ENCODE measurements at regions not wholly inside any gene's neighbourhood (a gene's known extent, or its start where the extent isn't known, plus 50 kb on each side); places are given as distances from the start of the nearest gene placed in this dataset.

- Histone ChIP-seq H3K27ac (no peak overlapping the region), H3K4me2 (no peak overlapping the region), H3K4me1 (0 out of 3 replicates have a peak, but pooled peaks cover 4% of the 10 kb centered on the region), H3K9me3 (no peaks in the 10 kb centered on the region), H3K4me3 (no peak overlapping the region)
- ATAC-seq: no peak
- TF ChIP-seq USF2 (IDR thresholded peaks at IDR 0.05): no peak
- no peak for TF ChIP-seq ZC3H11A (IDR thresholded peaks at IDR 0.05)
- no peak for TF ChIP-seq CBX2 (IDR thresholded peaks at IDR 0.05; ENCODE audit: borderline replicate concordance, low read depth)
- no peak for TF ChIP-seq BHLHE40 (IDR thresholded peaks at IDR 0.05; ENCODE audit: low read depth, low read length)
- no peak for TF ChIP-seq ATOH8 (CRISPR knock-in tag; IDR thresholded peaks at IDR 0.05; ENCODE audit: low read depth)
- no peak for TF ChIP-seq TFCP2L1 (CRISPR knock-in tag; IDR thresholded peaks at IDR 0.05)
- no peak for TF ChIP-seq NR3C1 (IDR thresholded peaks at IDR 0.05)
- TF ChIP-seq MAX (IDR thresholded peaks at IDR 0.05): no peak
- no peak for TF ChIP-seq EHF (CRISPR knock-in tag; IDR thresholded peaks at IDR 0.05)
- TF ChIP-seq POLR2AphosphoS2 (conservative IDR thresholded peaks at IDR 0.05; ENCODE audit: low read length): no peak
- no peak for TF ChIP-seq HOXB13 (CRISPR knock-in tag; IDR thresholded peaks at IDR 0.05; ENCODE audit: low read depth)
- no peak for FAIRE-seq
- ChIA-PET POLR2A (no interaction called here), CTCF (interaction anchor here (0.7 to 1.2 kb wide), 5 partner anchors 8 to 158 kb away, joined by 3 to 4 read pairs (median 3); no protein-coding TSS in a partner anchor)
- DNase-seq (ENCODE audit: low read depth in 1 of 2, low spot score in 1 of 2): no peak
- 85% methylated on average over 21 of the region's 21 CpGs for WGBS (ENCODE audit: missing lambda C conversion rate)
Measured at GRCh38 chr12:13564266-13564810, 367.8 kb downstream of the EMP1 start.

DNA sequence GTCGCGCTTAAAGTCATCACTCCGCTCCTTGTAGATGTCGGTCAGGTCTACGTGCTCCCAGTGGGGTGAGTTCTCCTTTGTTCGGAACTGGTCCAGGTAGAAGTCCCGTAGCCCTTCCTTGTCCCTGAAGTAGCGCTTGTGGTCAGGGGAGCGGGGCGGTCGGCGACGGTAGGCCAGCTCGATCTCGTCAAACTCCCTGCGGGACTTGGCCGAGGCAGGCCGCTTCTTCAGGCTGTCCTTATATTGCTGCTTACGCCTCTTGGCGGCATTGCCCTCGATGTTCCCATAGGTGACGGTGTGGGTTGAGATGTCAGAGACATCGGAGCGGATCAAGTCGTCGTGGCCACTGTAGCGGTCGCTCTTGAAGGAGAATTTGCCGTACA is 367.2 kb downstream of the EMP1 start:
- CTCF ChIA-PET: interaction anchor here (1.0 to 1.2 kb wide), 3 partner anchors 9 to 158 kb away, joined by 3 to 4 read pairs (median 3); no protein-coding TSS in a partner anchor

DNA sequence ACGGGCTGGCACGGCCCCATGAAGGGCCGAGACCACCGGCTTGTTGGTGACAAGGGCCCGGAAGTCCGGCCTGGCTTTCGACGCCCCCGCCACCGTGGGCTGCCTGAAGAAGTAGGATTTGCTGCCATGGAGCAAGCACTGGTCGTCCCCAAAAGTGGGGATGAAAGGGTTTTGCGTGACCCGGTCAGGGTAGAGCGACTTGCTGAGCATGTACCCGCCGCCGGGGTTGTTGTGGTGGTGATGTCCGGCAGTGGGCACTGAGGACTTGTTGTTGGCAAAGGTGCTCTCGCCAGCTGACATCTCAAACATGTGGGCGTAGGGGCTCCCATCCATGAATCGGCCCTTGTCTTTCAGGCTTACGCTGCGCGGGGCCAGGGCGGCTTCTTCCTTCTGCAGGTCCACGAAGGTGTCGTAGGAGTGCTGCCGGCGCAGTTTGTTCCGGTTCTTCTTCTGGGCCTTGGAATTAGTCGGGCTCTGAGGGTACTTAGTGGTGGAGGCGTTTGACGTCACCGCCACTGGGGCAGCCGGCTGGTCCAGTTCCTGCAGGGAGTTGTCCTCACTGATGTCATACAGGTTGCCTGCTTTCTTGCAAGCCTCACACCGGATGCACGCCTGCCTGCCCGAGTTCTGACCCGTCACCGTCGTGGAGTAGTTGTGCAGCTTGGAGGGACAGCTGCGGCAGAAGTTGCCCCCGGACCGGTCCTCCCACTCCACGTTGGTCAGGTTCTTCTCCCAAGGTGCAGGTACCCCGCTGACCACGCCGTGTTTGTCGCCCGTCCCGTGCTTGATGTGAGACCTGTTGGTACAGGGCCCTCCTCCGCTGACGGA is 366.6 kb downstream of the EMP1 start:
- 86% methylated on average over 47 of the region's 53 CpGs for WGBS (ENCODE audit: missing lambda C conversion rate)
- DNase-seq (ENCODE audit: low read depth in 1 of 2, low spot score in 1 of 2) (no peak), FAIRE-seq (no peak), ATAC-seq (no peak)
- ChIA-PET POLR2A (no interaction called here), CTCF (interaction anchor here (1.1 kb wide), 1 partner anchor 157 kb away, joined by 3 read pairs; no protein-coding TSS in a partner anchor)
- H3K27ac ChIP-seq: no peak overlapping the region
- no peak overlapping the region for H3K4me2 ChIP-seq
- no peak overlapping the region for H3K4me3 ChIP-seq
- no peak for TF ChIP-seq EHF (CRISPR knock-in tag; IDR thresholded peaks at IDR 0.05)
- TF ChIP-seq USF2 (IDR thresholded peaks at IDR 0.05): no peak
- TF ChIP-seq FOXS1 (CRISPR knock-in tag; IDR thresholded peaks at IDR 0.05): no peak
- TF ChIP-seq CBX8 (IDR thresholded peaks at IDR 0.05): no peak
- no peak for TF ChIP-seq JUNB (IDR thresholded peaks at IDR 0.05)
- no peak for TF ChIP-seq NR3C1 (IDR thresholded peaks at IDR 0.05)
- TF ChIP-seq BCL3 (IDR thresholded peaks at IDR 0.05): no peak
- TF ChIP-seq ELK1 (IDR thresholded peaks at IDR 0.05; ENCODE audit: low read depth, low read length): no peak
- no peak for TF ChIP-seq CEBPB (IDR thresholded peaks at IDR 0.05)
- TF ChIP-seq HOXA7 (CRISPR knock-in tag; IDR thresholded peaks at IDR 0.05): no peak
- TF ChIP-seq FOSB (CRISPR knock-in tag; IDR thresholded peaks at IDR 0.05): no peak
- TF ChIP-seq CHD2 (IDR thresholded peaks at IDR 0.05; ENCODE audit: low read length, partially characterized antibody): no peak
- no peak for TF ChIP-seq TFCP2L1 (CRISPR knock-in tag; IDR thresholded peaks at IDR 0.05)
- no peaks in the 10 kb centered on the region for H3K9me3 ChIP-seq
- H3K4me1 ChIP-seq: 0 out of 3 replicates have a peak, but pooled peaks cover 5% of the 10 kb centered on the region

More for the DNA sequence above, 367.2 kb downstream of the EMP1 start:
- no peaks in the 10 kb centered on the region for H3K9me3 ChIP-seq
- no peak overlapping the region for H3K27ac ChIP-seq
- no peak for FAIRE-seq
- no peak overlapping the region for H3K4me2 ChIP-seq
- no peak for DNase-seq (ENCODE audit: low read depth in 1 of 2, low spot score in 1 of 2)
- H3K4me1 ChIP-seq: 0 out of 3 replicates have a peak, but pooled peaks cover 5% of the 10 kb centered on the region
- 94% methylated on average over 29 of the region's 29 CpGs for WGBS (ENCODE audit: missing lambda C conversion rate)
- no peak for ATAC-seq
- no peak overlapping the region for H3K4me3 ChIP-seq
- no peak for TF ChIP-seq NPAS2 (CRISPR knock-in tag; IDR thresholded peaks at IDR 0.05; ENCODE audit: borderline replicate concordance)
- no peak for TF ChIP-seq HDAC2 (IDR thresholded peaks at IDR 0.05)
- TF ChIP-seq MAZ (IDR thresholded peaks at IDR 0.05; ENCODE audit: borderline replicate concordance, low read depth, low read length): no peak
- TF ChIP-seq ESRRA (IDR thresholded peaks at IDR 0.05; ENCODE audit: borderline replicate concordance, low read length): no peak
- no peak for TF ChIP-seq SMC3 (IDR thresholded peaks at IDR 0.05)
- TF ChIP-seq ELK1 (IDR thresholded peaks at IDR 0.05; ENCODE audit: low read depth, low read length): no peak
- no peak for TF ChIP-seq POLR2A (IDR thresholded peaks at IDR 0.05; ENCODE audit: low read length)
- TF ChIP-seq TP53 (CRISPR knock-in tag; IDR thresholded peaks at IDR 0.05): no peak
- no peak for TF ChIP-seq HOXB13 (CRISPR knock-in tag; IDR thresholded peaks at IDR 0.05; ENCODE audit: low read depth)
- TF ChIP-seq RARB (CRISPR knock-in tag; IDR thresholded peaks at IDR 0.05): no peak
- no peak for TF ChIP-seq GATA3 (IDR thresholded peaks at IDR 0.05; ENCODE audit: borderline replicate concordance)
- no peak for TF ChIP-seq BHLHE40 (IDR thresholded peaks at IDR 0.05; ENCODE audit: low read depth, low read length)
- no peak for TF ChIP-seq FOXS1 (CRISPR knock-in tag; IDR thresholded peaks at IDR 0.05)
- POLR2A ChIA-PET: no interaction called here

Data from A549 (cell line).